CD14-positive monocyte (primary cell): ENCODE measurements at regions not wholly inside any gene's neighbourhood (a gene's known extent, or its start where the extent isn't known, plus 50 kb on each side); places are given as distances from the start of the nearest gene placed in this dataset.

ENCODE experiments used
- DNase-seq, 3 donors: peaks; one replicate each; pipeline ENCODE4 v3.0.0-alpha.2; 2011 to 2022
- H2AFZ ChIP-seq: 2 replicates; pipeline ENCODE4 v1.6.0; 2012; ENCODE audit warnings: mild to moderate bottlenecking, low read depth, low read length, inconsistent platforms; ENCODE audit not compliant: insufficient read depth, poor library complexity, severe bottlenecking
- H3K27ac ChIP-seq, 2 donors: 1 replicate in 1 of 2; 2 replicates in 1 of 2; pipeline ENCODE4 v1.5.1; 2012 to 2013; ENCODE audit warnings: low read length in 2 of 2, control low read depth in 1 of 2, inconsistent platforms in 1 of 2, low read depth in 1 of 2, mild to moderate bottlenecking in 1 of 2
- H3K27me3 ChIP-seq, 2 donors: one replicate each; pipeline versions ENCODE4 v1.6.0 to v1.6.1; 2011 to 2013; ENCODE audit warnings: low read length in 2 of 2; ENCODE audit not compliant: control insufficient read depth in 2 of 2, insufficient read depth in 2 of 2
- H3K36me3 ChIP-seq, 2 donors: replicated peaks in 1 of 2; 1 replicate in 1 of 2; 2 replicates in 1 of 2; pipeline versions ENCODE4 v1.5.1 to v1.6.1; 2012 to 2013; ENCODE audit warnings: low read length in 2 of 2, control low read depth in 1 of 2, inconsistent platforms in 1 of 2, mild to moderate bottlenecking in 1 of 2; ENCODE audit not compliant: insufficient read depth in 2 of 2, control insufficient read depth in 1 of 2
- H3K4me1 ChIP-seq, 2 donors: 1 replicate in 1 of 2; 2 replicates in 1 of 2; pipeline versions ENCODE4 v1.5.1 to v1.6.1; 2012 to 2013; ENCODE audit warnings: low read length in 2 of 2, control low read depth in 1 of 2, inconsistent platforms in 1 of 2, mild to moderate bottlenecking in 1 of 2, moderate library complexity in 1 of 2; ENCODE audit not compliant: insufficient read depth in 2 of 2, control insufficient read depth in 1 of 2
- H3K4me2 ChIP-seq: replicated peaks from 2 replicates; pipeline ENCODE3; 2012; ENCODE audit warnings: low read length, moderate library complexity, mild to moderate bottlenecking; ENCODE audit not compliant: poor library complexity, severe bottlenecking; ENCODE audit errors: extremely low read depth
- H3K4me3 ChIP-seq, 3 experiments: fragments of 200-600 bp in 1 of 3; sonication (generic) in 1 of 3; replicated peaks in 1 of 3; 1 replicate in 2 of 3; 2 replicates in 1 of 3; pipeline ENCODE4 v1.5.1; 2011 to 2013; ENCODE audit warnings: low read length in 3 of 3, mild to moderate bottlenecking in 3 of 3, control low read depth in 2 of 3, low read depth in 2 of 3, inconsistent platforms in 1 of 3, moderate library complexity in 1 of 3
- H3K79me2 ChIP-seq: 2 replicates; pipeline ENCODE4 v1.6.0; 2012; ENCODE audit warnings: mild to moderate bottlenecking, control low read depth, inconsistent platforms, low read length, moderate library complexity; ENCODE audit not compliant: insufficient read depth
- H3K9ac ChIP-seq: 2 replicates; pipeline ENCODE4 v1.6.0; 2017; ENCODE audit warnings: low read length, mild to moderate bottlenecking; ENCODE audit not compliant: insufficient read depth, poor library complexity, severe bottlenecking
- H3K9me3 ChIP-seq, 2 donors: replicated peaks in 1 of 2; 1 replicate in 1 of 2; 2 replicates in 1 of 2; pipeline versions ENCODE4 v1.5.1 to v1.6.1; 2012 to 2013; ENCODE audit warnings: low read length in 2 of 2, control low read depth in 1 of 2; ENCODE audit not compliant: control insufficient read depth in 1 of 2, insufficient read depth in 1 of 2
- H4K20me1 ChIP-seq: 2 replicates; pipeline ENCODE4 v1.6.0; 2012; ENCODE audit warnings: mild to moderate bottlenecking, low read length, control low read depth, moderate library complexity; ENCODE audit not compliant: insufficient read depth
- H3K27ac Mint-ChIP-seq, 7 donors: one replicate each; pipeline ENCODE4 v1.8.0; 2020; ENCODE audit warnings: mild to moderate bottlenecking in 7 of 7, mixed read lengths in 7 of 7, moderate library complexity in 6 of 7, inconsistent platforms in 2 of 7
- H3K27me3 Mint-ChIP-seq, 3 donors: one replicate each; pipeline ENCODE4 v1.8.0; 2021 to 2022; ENCODE audit warnings: low read depth in 3 of 3, mild to moderate bottlenecking in 3 of 3, mixed read lengths in 3 of 3, moderate library complexity in 3 of 3, inconsistent platforms in 1 of 3
- H3K36me3 Mint-ChIP-seq, 2 donors: one replicate each; pipeline ENCODE4 v1.8.0; 2020; ENCODE audit warnings: mixed read lengths in 2 of 2, inconsistent platforms in 1 of 2, mild to moderate bottlenecking in 1 of 2
- H3K4me1 Mint-ChIP-seq: one replicate; pipeline ENCODE4 v1.8.0; 2020; ENCODE audit warnings: mild to moderate bottlenecking, mixed read lengths
- H3K4me3 Mint-ChIP-seq, 2 donors: one replicate each; pipeline ENCODE4 v1.8.0; 2020; ENCODE audit warnings: mild to moderate bottlenecking in 2 of 2, mixed read lengths in 2 of 2, moderate library complexity in 1 of 2
- H3K9me3 Mint-ChIP-seq, 7 donors: one replicate each; pipeline ENCODE4 v1.8.0; 2020 to 2022; ENCODE audit warnings: mixed read lengths in 7 of 7, mild to moderate bottlenecking in 6 of 7, moderate library complexity in 6 of 7, inconsistent platforms in 2 of 7
- CTCF ChIP-seq: fragments of 200-600 bp; IDR thresholded peaks from one replicate; pipeline ENCODE4 v1.8.0; 2022; ENCODE audit warnings: antibody characterized with exemption, mild to moderate bottlenecking
- WGBS: methylation state at CpG from one replicate; pipeline ENCODE4 v1.1.5; 2013; ENCODE audit warnings: missing lambda C conversion rate; ENCODE audit not compliant: insufficient coverage; 5-methylcytosine and 5-hydroxymethylcytosine counted together
- intact Hi-C, 2 donors: fragments of 100-400 bp; cut with micrococcal nuclease; formaldehyde crosslinking; loops; one replicate each; pipeline versions ENCODE4 v1.15.0 to v1.15.1; 2023

GRCh38 chr18:30254331-30254730 is 788.2 kb downstream of the DSC3 start:
- H3K27ac ChIP-seq = no peak overlapping the region
- H3K27me3 ChIP-seq = no peaks in the 10 kb centered on the region
- Mint-ChIP-seq H3K27me3 (no peaks in the 10 kb centered on the region), H3K9me3 (peaks cover 0 to 8% (median 0%) of the 10 kb centered on the region in 7 donors), H3K27ac (no peak overlapping the region), H3K4me3 (no peak overlapping the region), H3K36me3 (no peaks in the 10 kb centered on the region), H3K4me1 (no peaks in the 10 kb centered on the region)
- no peak for DNase-seq
- H2AFZ ChIP-seq = no peak overlapping the region
- intact Hi-C loops = no loop called here
- no peak for TF ChIP-seq CTCF
- WGBS = no CpG with 5 or more reads among the region's 2 CpGs
- no peak overlapping the region for H3K9ac ChIP-seq
- H3K4me1 ChIP-seq = no peaks in the 10 kb centered on the region
- no peaks in the 10 kb centered on the region for H3K9me3 ChIP-seq
- no peak overlapping the region for H3K4me2 ChIP-seq
- H3K36me3 ChIP-seq = no peaks in the 10 kb centered on the region
- no peaks in the 10 kb centered on the region for H4K20me1 ChIP-seq
- no peak overlapping the region for H3K4me3 ChIP-seq
- H3K79me2 ChIP-seq = no peaks in the 10 kb centered on the region

GRCh38 chr18:30248056-30248455 is 794.5 kb downstream of the DSC3 start:
- DNase-seq = no peak
- intact Hi-C loops = no loop called here
- Histone ChIP-seq H3K27me3 (no peaks in the 10 kb centered on the region), H3K36me3 (no peaks in the 10 kb centered on the region), H4K20me1 (no peaks in the 10 kb centered on the region), H3K27ac (no peak overlapping the region), H3K4me3 (no peak overlapping the region), H3K4me1 (no peaks in the 10 kb centered on the region), H3K4me2 (no peak overlapping the region), H3K9me3 (peaks cover 0 to 2% of the 10 kb centered on the region in 2 donors), H3K9ac (no peak overlapping the region), H3K79me2 (no peaks in the 10 kb centered on the region), H2AFZ (no peak overlapping the region)
- no peak overlapping the region for H3K4me3 Mint-ChIP-seq
- peaks cover 0 to 3% (median 0%) of the 10 kb centered on the region in 7 donors for H3K9me3 Mint-ChIP-seq
- no peak for TF ChIP-seq CTCF
- no peaks in the 10 kb centered on the region for H3K4me1 Mint-ChIP-seq
- H3K27ac Mint-ChIP-seq = no peak overlapping the region
- H3K36me3 Mint-ChIP-seq = no peaks in the 10 kb centered on the region
- H3K27me3 Mint-ChIP-seq = no peaks in the 10 kb centered on the region
